PC-9 (cell line): ENCODE measurements at regions not wholly inside any gene's neighbourhood (a gene's known extent, or its start where the extent isn't known, plus 50 kb on each side); places are given as distances from the start of the nearest gene placed in this dataset.

ENCODE experiments used
- EZH2 ChIP-seq: fragments of 200-600 bp; sonication (generic); IDR thresholded peaks from 2 replicates; pipeline ENCODE4 v1.8.0; 2017; ENCODE audit warnings: antibody characterized with exemption, low read depth
- TF ChIP-seq, protein P1 (sequence below): fragments of 200-600 bp; sonication (generic); conservative IDR thresholded peaks from 2 replicates; pipeline ENCODE4 v1.6.1; 2017; ENCODE audit warnings: mixed run types, antibody characterized with exemption, mild to moderate bottlenecking, moderate library complexity

DNA sequence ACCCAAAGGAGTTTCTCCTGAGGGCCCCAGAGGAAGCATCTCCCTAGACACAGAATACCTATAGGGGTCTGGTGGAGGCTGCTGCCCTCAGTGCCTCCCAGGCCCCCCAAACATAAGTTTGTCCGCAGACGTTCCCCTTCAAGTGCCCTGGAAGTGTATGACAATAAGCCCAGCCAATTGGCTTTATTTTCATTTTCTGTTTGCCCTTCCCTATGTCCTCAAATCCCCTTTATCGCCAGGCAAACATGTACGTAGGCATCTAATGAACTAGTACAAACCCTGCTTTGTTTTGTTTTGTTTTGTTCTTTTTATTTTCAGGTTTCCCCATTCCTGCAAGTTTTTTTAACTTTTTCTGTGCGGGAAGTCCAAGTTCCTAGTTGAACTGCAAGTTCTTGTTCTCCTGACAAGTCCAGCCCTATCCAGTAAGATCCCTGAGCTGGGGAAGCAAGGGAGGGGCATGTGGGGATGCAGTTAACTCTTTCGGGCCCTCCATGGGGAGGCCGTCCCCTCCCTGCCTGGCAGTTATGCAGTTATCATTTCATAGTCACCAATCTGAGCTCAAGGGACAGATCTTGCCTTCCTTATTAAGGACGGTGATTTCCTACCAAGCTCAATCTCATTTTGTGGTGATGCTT lies 141.9 kb downstream of the KCNA5 start:
- TF ChIP-seq EZH2: no peak
- TF ChIP-seq, protein P1, sequence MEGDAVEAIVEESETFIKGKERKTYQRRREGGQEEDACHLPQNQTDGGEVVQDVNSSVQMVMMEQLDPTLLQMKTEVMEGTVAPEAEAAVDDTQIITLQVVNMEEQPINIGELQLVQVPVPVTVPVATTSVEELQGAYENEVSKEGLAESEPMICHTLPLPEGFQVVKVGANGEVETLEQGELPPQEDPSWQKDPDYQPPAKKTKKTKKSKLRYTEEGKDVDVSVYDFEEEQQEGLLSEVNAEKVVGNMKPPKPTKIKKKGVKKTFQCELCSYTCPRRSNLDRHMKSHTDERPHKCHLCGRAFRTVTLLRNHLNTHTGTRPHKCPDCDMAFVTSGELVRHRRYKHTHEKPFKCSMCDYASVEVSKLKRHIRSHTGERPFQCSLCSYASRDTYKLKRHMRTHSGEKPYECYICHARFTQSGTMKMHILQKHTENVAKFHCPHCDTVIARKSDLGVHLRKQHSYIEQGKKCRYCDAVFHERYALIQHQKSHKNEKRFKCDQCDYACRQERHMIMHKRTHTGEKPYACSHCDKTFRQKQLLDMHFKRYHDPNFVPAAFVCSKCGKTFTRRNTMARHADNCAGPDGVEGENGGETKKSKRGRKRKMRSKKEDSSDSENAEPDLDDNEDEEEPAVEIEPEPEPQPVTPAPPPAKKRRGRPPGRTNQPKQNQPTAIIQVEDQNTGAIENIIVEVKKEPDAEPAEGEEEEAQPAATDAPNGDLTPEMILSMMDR: no peak
